ENCODE measurements at regions not wholly inside any gene's neighbourhood (a gene's known extent, or its start where the extent isn't known, plus 50 kb on each side); places are given as distances from the start of the nearest gene placed in this dataset.

- H3K4me1 ChIP-seq (ENCODE audit: insufficient read depth, low read length, poor library complexity, severe bottlenecking), result no peaks in the 10 kb centered on the region
- TF ChIP-seq EZH2phosphoT487 (IDR thresholded peaks at IDR 0.05; ENCODE audit: borderline replicate concordance) (no peak), CTCF (conservative IDR thresholded peaks at IDR 0.05; ENCODE audit: low read length) (peak; percentile 61)
- H4K20me1 ChIP-seq (ENCODE audit: insufficient read depth, low read length, poor library complexity, severe bottlenecking), result no peaks in the 10 kb centered on the region
- H3F3A ChIP-seq (ENCODE audit: low read depth), result no peaks in the 10 kb centered on the region
- H2AFZ ChIP-seq (ENCODE audit: low read length), result no peak overlapping the region
- H3K4me2 ChIP-seq (ENCODE audit: low read depth, low read length, poor library complexity, severe bottlenecking), result no peak overlapping the region
- H3K9ac ChIP-seq (ENCODE audit: low read depth, low read length, poor library complexity, severe bottlenecking), result no peak overlapping the region
- H3K9me2 ChIP-seq (replicated peaks; ENCODE audit: low read depth, low read length), result no peaks in the 10 kb centered on the region
- H3K79me2 ChIP-seq (ENCODE audit: insufficient read depth, low read length), result no peaks in the 10 kb centered on the region
- H3K27me3 ChIP-seq (ENCODE audit: insufficient read depth, low read length, poor library complexity, severe bottlenecking), result no peaks in the 10 kb centered on the region
- H3K4me3 ChIP-seq (ENCODE audit: low read length, poor library complexity, severe bottlenecking), result no peak overlapping the region
- no peaks in the 10 kb centered on the region for H3K9me3 ChIP-seq (ENCODE audit: insufficient read depth, low read depth, low read length)
- no peaks in the 10 kb centered on the region for H3K36me3 ChIP-seq (ENCODE audit: insufficient read depth, low read length)
Measured at GRCh38 chr21:27564684-27565301, 597.9 kb upstream of the ADAMTS5 start.

GRCh38 chr21:27562303-27562702 lies 595.4 kb upstream of the ADAMTS5 start:
- Histone ChIP-seq H3K36me3 (ENCODE audit: insufficient read depth, low read length) (no peaks in the 10 kb centered on the region), H3K9me2 (replicated peaks; ENCODE audit: low read depth, low read length) (no peaks in the 10 kb centered on the region), H3K27me3 (ENCODE audit: insufficient read depth, low read length, poor library complexity, severe bottlenecking) (no peaks in the 10 kb centered on the region), H3K4me2 (ENCODE audit: low read depth, low read length, poor library complexity, severe bottlenecking) (no peak overlapping the region), H3F3A (ENCODE audit: low read depth) (no peaks in the 10 kb centered on the region), H3K4me1 (ENCODE audit: insufficient read depth, low read length, poor library complexity, severe bottlenecking) (no peaks in the 10 kb centered on the region), H3K9me3 (ENCODE audit: insufficient read depth, low read depth, low read length) (no peaks in the 10 kb centered on the region), H2AFZ (ENCODE audit: low read length) (no peak overlapping the region), H3K4me3 (ENCODE audit: low read length, poor library complexity, severe bottlenecking) (no peak overlapping the region), H4K20me1 (ENCODE audit: insufficient read depth, low read length, poor library complexity, severe bottlenecking) (no peaks in the 10 kb centered on the region), H3K79me2 (ENCODE audit: insufficient read depth, low read length) (no peaks in the 10 kb centered on the region), H3K9ac (ENCODE audit: low read depth, low read length, poor library complexity, severe bottlenecking) (no peak overlapping the region)
- TF ChIP-seq CTCF (conservative IDR thresholded peaks at IDR 0.05; ENCODE audit: low read length), result no peak
- TF ChIP-seq EZH2phosphoT487 (IDR thresholded peaks at IDR 0.05; ENCODE audit: borderline replicate concordance), result no peak

GRCh38 chr21:27561116-27561515 lies 594.2 kb upstream of the ADAMTS5 start:
- no peaks in the 10 kb centered on the region for H3K9me3 ChIP-seq (ENCODE audit: insufficient read depth, low read depth, low read length)
- H3K4me3 ChIP-seq (ENCODE audit: low read length, poor library complexity, severe bottlenecking), result no peak overlapping the region
- no peak overlapping the region for H2AFZ ChIP-seq (ENCODE audit: low read length)
- no peaks in the 10 kb centered on the region for H3F3A ChIP-seq (ENCODE audit: low read depth)
- no peaks in the 10 kb centered on the region for H3K9me2 ChIP-seq (replicated peaks; ENCODE audit: low read depth, low read length)
- no peak overlapping the region for H3K9ac ChIP-seq (ENCODE audit: low read depth, low read length, poor library complexity, severe bottlenecking)
- no peaks in the 10 kb centered on the region for H4K20me1 ChIP-seq (ENCODE audit: insufficient read depth, low read length, poor library complexity, severe bottlenecking)
- TF ChIP-seq CTCF (conservative IDR thresholded peaks at IDR 0.05; ENCODE audit: low read length), result no peak
- TF ChIP-seq EZH2phosphoT487 (IDR thresholded peaks at IDR 0.05; ENCODE audit: borderline replicate concordance), result no peak
- H3K36me3 ChIP-seq (ENCODE audit: insufficient read depth, low read length), result no peaks in the 10 kb centered on the region
- no peaks in the 10 kb centered on the region for H3K27me3 ChIP-seq (ENCODE audit: insufficient read depth, low read length, poor library complexity, severe bottlenecking)
- H3K4me2 ChIP-seq (ENCODE audit: low read depth, low read length, poor library complexity, severe bottlenecking), result no peak overlapping the region
- H3K4me1 ChIP-seq (ENCODE audit: insufficient read depth, low read length, poor library complexity, severe bottlenecking), result no peaks in the 10 kb centered on the region
- no peaks in the 10 kb centered on the region for H3K79me2 ChIP-seq (ENCODE audit: insufficient read depth, low read length)

Data from Loucy (cell line).